ENCODE measurements at regions not wholly inside any gene's neighbourhood (a gene's known extent, or its start where the extent isn't known, plus 50 kb on each side); places are given as distances from the start of the nearest gene placed in this dataset.

GRCh38 chr15:31824024-31824423, 206.3 kb upstream of the CHRNA7 start:
- 3% methylated on average over 5 of the region's 5 CpGs for WGBS (ENCODE audit: low lambda C conversion rate)
- CTCF ChIA-PET (ENCODE audit: low intra/inter-chr PET ratio, low total read pairs), result no interaction called here

More at GRCh38 chr15:31824024-31824423, 206.3 kb upstream of the CHRNA7 start:
- POLR2A ChIA-PET, result no interaction called here
- BruUV-seq (replicated peaks), result no TSS peak
- no peaks in the 10 kb centered on the region for H4K20me1 ChIP-seq (ENCODE audit: insufficient read depth, low read length)
- no peak overlapping the region for H2AFZ ChIP-seq (ENCODE audit: low read length)
- H3K27me3 ChIP-seq (ENCODE audit: control insufficient read depth in 1 of 2, insufficient read depth in 2 of 2, low read length in 2 of 2), result peaks cover 2 to 5% of the 10 kb centered on the region in 2 experiments; a peak in 2 of 5 replicates
- no peaks in the 10 kb centered on the region for H3K36me3 ChIP-seq (replicated peaks in 1 of 2; ENCODE audit: control insufficient read depth in 1 of 2, insufficient read depth in 2 of 2, low read length in 2 of 2)
- H3K9ac ChIP-seq (ENCODE audit: insufficient read depth, low read depth, low read length), result no peak overlapping the region
- H3K4me3 ChIP-seq (replicated peaks in 1 of 3; ENCODE audit: insufficient read depth in 1 of 3, low read depth in 2 of 3, low read length in 3 of 3), result no peak overlapping the region
- H3K79me2 ChIP-seq (ENCODE audit: insufficient read depth, low read length), result no peaks in the 10 kb centered on the region
- in situ Hi-C loops (cut with HindIII; ENCODE audit: extremely low pct_ligation_motif_present, low pct_unique_long_range_greater_than_20kb) (no loop called here), intact Hi-C loops (cut with micrococcal nuclease; ENCODE audit: unreplicated experiment) (no loop called here)
- TF ChIP-seq ZNF468 (CRISPR knock-in tag; IDR thresholded peaks at IDR 0.05) (no peak), TFDP1 (CRISPR knock-in tag; IDR thresholded peaks at IDR 0.05; ENCODE audit: borderline replicate concordance) (no peak), THRA (CRISPR knock-in tag; IDR thresholded peaks at IDR 0.05; ENCODE audit: borderline replicate concordance) (no peak), MYC (CRISPR knock-in tag; IDR thresholded peaks at IDR 0.05; ENCODE audit: borderline replicate concordance) (no peak), ZNF460 (CRISPR knock-in tag; IDR thresholded peaks at IDR 0.05; ENCODE audit: borderline replicate concordance) (no peak), RAD51 (IDR thresholded peaks at IDR 0.05; ENCODE audit: borderline replicate concordance) (no peak), MEIS2 (CRISPR knock-in tag; IDR thresholded peaks at IDR 0.05) (no peak), SMARCE1 (IDR thresholded peaks at IDR 0.05; ENCODE audit: borderline replicate concordance) (no peak), ZNF670 (CRISPR knock-in tag; IDR thresholded peaks at IDR 0.05; ENCODE audit: borderline replicate concordance) (no peak), NFE2 (CRISPR knock-in tag; IDR thresholded peaks at IDR 0.05) (no peak), SUZ12 (IDR thresholded peaks at IDR 0.05; ENCODE audit: low read depth, low read length) (no peak), GTF2F1 (IDR thresholded peaks at IDR 0.05; ENCODE audit: low read length) (no peak), NR2C2 (CRISPR knock-in tag; IDR thresholded peaks at IDR 0.05; ENCODE audit: borderline replicate concordance) (no peak), MXD3 (CRISPR knock-in tag; IDR thresholded peaks at IDR 0.05) (no peak), ZNF382 (CRISPR knock-in tag; IDR thresholded peaks at IDR 0.05; ENCODE audit: borderline replicate concordance) (no peak), RNF219 (CRISPR knock-in tag; IDR thresholded peaks at IDR 0.05) (no peak), CERS6 (CRISPR knock-in tag; IDR thresholded peaks at IDR 0.05) (no peak)
- H3K9me3 ChIP-seq (ENCODE audit: low read length), result no peaks in the 10 kb centered on the region
- ATAC-seq (no peak), FAIRE-seq (no peak), DNase-seq (ENCODE audit: low spot score) (no peak)
- H3K4me1 ChIP-seq (ENCODE audit: insufficient read depth, low read length), result no peaks in the 10 kb centered on the region
- no peak overlapping the region for H3K27ac ChIP-seq (ENCODE audit: extremely low read length, insufficient read depth, low read length)
- no peak overlapping the region for H3K4me2 ChIP-seq (ENCODE audit: low read depth, low read length)

Data from HepG2 (cell line).